Prostate gland (tissue), 2 donors: ENCODE measurements at regions not wholly inside any gene's neighbourhood (a gene's known extent, or its start where the extent isn't known, plus 50 kb on each side); places are given as distances from the start of the nearest gene placed in this dataset.

Experiments used
- CTCF ChIP-seq, 4 experiments: fragments of 200-600 bp in 2 of 4; fragments of 450-650 bp in 2 of 4; sonication (generic) in 2 of 4; IDR thresholded peaks; 1 replicate in 3 of 4; 2 replicates in 1 of 4; pipeline ENCODE4 v1.5.1; 2016 to 2019; ENCODE audit warnings: antibody characterized with exemption in 4 of 4, mild to moderate bottlenecking in 2 of 4, moderate library complexity in 2 of 4
- POLR2A ChIP-seq: fragments of 450-650 bp; IDR thresholded peaks from one replicate; pipeline ENCODE4 v1.6.1; 2016; ENCODE audit warnings: antibody characterized with exemption, mild to moderate bottlenecking

GRCh38 chr9:73853549-73853948 lies 643.6 kb upstream of the RORB start:
- TF ChIP-seq CTCF (IDR thresholded peaks at IDR 0.05) (no peak), POLR2A (no peak)
